ENCODE measurements at regions not wholly inside any gene's neighbourhood (a gene's known extent, or its start where the extent isn't known, plus 50 kb on each side); places are given as distances from the start of the nearest gene placed in this dataset.

DNA sequence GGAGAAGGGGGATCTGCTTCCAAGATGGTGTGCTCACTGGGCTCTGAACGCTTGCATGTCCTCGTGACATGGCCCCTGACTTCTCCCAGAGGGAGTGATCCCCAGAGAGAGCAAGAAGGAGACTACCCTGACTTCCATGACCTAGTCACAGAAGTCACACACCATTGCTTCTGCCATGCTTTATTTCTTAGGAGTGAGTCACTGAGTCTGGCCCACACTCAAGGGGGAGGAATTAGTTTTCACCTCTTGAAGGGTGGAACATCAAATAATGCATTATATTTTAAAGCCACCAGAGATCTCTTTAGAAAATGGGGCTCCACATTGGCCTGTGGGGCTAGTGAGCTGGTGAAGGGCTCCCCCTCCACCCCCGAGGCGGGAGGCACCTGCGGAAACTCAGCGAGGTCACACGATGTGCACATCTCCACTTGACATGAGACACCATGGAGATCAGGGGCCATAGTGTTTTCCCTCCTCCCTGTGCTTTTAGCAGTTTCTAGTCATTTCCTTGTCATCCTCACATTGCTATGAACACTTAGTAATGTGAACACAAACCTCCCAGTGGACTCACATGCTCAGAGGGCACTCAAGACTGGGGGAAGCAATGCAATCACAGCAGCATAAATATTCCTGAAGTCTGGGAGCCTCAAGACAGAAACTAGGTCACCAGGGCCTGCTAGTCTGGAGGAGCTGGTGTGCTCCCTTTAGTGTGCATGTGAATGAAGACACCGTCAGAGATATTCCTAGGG lies 87.4 kb upstream of the FZD10 start:
- DNase-seq (ENCODE audit: low spot score), result no peak

DNA sequence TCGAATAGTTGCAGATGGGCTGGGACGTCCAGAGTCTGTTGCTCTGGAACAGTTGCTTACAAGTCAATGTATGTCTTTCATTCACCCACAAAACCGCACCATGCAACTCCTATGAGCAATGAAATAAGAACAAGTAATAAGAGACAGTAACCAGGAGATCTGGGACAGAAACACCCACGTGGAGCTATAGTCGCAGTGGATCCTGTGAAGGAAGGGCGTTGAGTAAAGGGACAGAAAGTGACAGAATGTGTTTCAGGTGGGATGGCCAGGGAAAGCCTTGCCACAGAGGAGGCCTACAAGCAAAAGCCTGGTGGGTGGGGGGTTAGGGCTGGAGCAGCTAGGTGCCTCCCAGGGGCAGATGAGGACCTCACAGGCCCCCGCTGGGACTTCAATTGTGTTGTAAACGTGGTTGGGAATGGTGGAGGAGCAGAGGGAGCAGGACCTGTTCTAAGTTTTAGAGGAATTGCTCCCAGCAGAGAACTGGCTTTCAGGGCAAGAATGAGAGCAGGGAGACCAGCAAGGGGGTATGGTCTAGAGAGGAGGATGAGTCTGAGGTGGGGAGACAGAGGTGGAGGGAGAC lies 86.7 kb upstream of the FZD10 start:
- DNase-seq (ENCODE audit: low spot score), result no peak

DNA sequence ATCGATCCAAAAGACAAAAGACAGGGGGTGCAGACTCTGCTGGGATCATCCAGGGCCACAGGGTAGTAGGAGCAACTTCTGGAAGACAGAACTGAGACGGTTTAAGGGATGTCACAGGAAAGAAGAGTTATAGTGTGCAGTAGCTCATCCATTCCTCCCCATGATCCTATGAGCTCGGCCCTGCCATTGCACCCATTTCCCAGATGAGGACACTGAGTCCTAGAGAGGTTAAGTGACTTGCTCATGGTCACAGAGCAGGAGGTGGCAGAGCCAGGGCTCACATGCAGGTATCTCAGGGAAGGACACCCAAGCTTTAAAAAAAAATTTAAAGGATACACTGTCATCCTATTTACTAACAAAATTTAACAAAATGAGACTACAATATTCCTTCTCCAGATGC lies 86.1 kb upstream of the FZD10 start:
- DNase-seq (ENCODE audit: low spot score), result no peak

DNA sequence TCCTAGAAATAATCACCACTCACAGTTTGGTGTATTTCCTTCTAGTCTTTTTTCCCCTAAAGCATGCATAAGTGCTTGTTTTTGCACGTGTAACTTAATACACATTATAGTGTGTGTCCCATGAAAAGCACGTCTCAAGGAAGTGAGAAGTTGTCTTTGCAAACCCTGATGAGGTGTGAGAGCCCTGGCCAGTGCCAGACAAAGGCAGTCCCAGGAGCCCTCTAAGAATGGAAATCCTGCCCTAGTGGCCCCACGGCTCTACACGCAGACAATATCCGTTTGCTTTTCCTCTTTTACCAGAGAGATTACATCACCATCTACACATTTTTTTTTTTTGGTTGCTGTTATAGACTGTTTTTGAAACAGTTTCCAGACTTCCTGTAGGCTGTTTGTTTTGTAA lies 85.5 kb upstream of the FZD10 start:
- no peak for DNase-seq (ENCODE audit: low spot score)

DNA sequence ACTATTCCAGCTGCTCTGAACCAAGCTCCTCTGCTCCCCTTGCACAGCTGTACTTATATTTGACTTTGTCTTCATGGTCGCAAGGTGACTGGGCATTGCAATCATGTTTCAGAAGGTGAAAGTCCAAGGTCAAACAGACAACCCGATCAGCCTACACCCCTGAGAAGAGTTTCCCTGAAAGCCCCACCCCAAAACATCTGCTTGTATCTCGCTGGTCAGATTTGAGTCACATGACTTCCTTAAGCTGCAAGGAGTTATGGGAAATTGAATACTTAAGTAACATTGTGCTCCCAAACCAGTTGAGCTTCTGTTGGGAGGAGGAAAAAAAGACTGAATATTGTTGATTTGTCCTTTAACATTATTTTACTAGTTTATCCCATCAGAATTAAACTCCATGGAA lies 83.4 kb upstream of the FZD10 start:
- DNase-seq (ENCODE audit: low spot score), result no peak

DNA sequence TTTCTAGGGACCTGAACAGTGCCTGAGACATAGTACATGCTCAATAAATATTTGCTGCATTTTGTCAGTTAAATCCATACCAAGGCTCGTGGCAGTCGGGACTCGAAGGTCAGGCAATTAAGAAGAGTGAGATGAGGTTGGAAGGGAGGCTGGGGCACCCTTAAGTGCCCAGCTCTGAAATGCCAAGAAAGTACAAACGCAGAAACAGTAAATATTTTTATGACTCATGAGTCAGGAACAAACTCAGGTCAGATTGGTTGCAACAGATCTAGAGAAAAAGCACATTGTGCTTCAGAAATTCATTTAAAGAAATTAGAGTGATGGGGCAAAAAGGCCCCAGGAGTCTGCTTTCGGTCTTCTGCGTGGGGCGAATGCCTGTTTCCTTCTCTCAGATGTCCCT lies 83.0 kb upstream of the FZD10 start:
- no peak for DNase-seq (ENCODE audit: low spot score)

DNA sequence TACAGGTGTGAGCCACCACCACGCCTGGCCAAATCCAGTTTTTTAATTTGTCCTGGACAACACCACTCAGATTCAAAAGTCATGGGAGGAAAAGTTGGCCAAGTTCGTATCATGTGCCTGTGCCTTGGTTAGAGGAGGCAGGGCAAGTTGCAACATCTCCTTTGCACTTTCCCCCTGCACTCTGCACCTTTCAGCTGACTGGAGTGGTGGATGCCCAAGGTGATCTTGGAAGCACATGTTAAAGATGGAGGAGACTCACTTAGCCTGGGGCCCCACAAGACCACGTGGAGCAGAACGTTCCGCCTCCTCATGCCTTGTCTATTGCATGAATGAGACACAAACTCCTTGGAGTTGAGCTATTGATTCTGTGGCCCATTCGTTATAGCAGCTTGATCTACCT lies 82.1 kb upstream of the FZD10 start:
- DNase-seq (ENCODE audit: low spot score), result no peak

DNA sequence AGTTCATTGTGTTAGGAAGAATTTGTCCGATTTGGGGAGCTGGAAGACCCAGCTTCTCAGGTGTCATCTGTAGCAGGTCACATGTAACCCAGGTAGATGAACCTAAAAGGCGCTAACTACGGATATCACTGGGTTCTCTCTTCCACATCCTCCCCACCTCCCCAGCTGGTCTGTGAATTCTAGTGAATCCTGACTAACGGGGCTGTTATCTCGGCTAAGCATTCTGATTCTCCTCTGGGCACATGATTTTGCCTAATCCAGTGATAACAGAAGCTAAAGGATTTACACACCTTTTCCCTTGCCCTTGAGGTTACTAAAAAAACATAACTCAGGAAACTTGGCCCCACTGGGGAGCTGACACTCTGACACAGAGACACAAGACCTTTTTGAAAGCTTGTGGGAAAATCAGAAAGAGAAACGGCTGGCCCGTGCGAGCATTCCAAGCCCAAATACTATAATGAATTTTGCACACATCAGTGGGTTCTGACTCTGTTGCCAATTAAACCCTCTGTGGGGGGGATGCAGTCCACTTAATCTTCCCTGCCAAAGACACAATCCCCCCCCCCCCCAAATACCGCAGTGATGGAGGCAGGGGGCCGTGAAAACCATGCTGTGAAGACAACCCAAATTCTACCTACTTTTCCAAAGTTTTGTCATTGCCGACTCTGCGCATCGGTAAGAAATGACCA lies 81.0 kb upstream of the FZD10 start:
- DNase-seq (ENCODE audit: low spot score), result no peak

DNA sequence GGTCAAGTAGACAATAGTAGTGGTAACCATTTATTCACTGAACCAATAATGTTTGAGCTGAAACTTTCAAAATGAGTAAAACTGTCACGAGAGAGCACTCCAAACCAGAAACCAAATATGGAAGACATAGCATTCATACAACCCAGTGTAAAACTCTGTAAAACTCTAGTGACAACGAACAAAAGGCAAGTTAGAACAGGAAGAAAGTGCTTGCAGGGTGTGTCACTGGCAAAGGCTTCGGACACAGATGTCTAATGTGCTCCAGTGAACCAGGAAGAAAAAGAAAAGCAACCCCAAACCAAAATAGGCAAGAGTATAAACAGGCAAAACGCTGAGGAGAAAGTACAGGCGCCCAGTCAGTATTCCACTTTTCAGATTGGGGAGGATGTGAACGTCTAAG lies 79.3 kb upstream of the FZD10 start:
- no peak for DNase-seq (ENCODE audit: low spot score)

DNA sequence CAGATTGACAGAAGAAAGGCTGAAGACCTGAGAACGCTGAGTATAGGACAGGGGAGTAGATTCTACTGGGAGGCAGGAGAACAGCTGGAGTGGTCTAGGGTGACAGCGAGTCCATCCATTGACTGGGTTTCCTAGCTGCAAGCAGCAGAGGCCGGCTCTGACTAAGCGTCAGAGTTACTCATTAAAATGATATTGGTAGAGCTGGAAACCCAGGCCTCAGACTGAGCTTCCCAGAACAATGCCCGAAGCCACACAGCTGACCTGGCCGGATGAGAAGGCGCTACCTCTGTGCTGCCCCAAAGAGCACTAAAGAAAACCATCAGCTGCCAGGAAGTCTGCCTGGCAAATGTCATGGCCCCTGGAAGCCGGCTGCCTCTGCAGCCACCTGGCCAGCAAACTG lies 78.5 kb upstream of the FZD10 start:
- DNase-seq (ENCODE audit: low spot score), result no peak

DNA sequence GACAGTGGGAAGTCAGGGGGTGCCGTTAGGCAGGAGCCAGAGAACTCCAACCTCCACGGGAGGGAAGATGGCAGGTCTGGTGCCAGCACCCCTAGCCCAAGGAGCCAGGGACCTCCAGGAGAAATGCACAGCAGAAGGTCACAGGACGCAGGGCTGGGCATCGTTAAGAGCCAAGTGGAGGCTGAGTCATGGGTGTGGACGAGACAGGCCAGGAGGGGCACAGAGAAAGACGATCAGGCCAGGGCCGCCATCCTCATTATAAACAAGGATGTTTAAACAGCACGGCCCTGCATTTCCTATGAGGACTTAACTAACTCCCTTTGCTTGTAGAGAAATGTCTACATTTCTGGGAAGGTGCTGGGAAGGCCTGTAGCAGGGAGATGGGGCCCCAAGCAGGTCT lies 77.9 kb upstream of the FZD10 start:
- DNase-seq (ENCODE audit: low spot score), result no peak

DNA sequence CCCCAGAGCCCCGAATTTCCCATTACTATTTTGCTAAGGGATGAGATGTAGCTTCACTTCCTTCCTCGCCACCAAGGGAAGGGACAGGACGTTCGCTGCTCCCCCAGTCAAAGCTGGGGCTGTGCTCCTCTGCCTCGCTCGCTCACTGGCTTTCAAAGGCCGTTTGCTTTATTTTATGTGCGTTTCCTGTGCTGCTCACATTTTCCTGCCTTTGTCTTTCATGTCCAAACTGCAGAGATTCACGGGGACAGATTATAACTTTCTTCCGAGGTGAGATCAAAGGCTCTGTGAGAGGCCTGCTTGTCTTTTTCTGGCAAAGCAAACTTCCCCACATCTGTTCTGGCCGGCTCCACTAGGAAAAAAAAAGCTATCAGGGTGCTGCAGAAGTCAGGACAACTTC lies 76.0 kb upstream of the FZD10 start:
- DNase-seq (ENCODE audit: low spot score), result no peak

DNA sequence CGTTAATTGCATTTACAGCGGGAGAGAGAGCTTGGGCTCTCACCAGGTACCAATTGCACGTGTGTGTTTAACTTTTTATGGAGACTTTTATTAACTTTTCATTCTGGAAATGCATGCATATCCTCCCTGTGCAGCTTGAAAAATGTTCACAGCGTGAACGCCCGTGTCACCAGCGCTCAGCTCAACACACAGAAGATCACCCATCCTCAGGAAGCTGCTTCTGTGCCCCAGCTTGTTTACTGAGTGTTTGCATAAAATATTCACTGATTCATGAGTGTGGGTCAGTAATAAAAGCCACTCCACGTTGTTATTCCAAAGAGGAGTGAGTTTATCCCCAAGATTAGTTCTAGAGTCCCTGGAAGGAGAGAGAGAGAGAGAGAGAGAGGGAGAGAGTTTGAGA lies 75.5 kb upstream of the FZD10 start:
- DNase-seq (ENCODE audit: low spot score), result no peak

DNA sequence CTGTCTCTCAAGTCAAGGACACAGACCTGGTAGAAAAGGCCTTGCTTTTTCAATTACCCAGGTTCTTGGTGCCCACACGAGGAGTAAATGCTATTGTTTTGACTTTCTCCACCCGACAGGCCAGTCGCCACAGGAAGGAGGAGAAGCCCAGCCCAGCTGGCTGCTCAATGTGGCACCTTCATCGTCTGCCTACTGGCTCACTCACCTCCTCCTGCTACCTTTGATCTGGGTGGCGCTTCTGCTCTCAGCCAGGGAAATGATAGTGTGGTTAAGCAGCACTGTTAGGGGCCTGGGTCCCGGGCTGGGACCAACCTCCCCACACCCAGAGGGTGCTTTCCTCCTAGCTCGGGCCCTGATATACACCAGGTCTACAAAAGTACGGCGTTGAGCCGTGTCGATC lies 75.0 kb upstream of the FZD10 start:
- DNase-seq (ENCODE audit: low spot score), result no peak

DNA sequence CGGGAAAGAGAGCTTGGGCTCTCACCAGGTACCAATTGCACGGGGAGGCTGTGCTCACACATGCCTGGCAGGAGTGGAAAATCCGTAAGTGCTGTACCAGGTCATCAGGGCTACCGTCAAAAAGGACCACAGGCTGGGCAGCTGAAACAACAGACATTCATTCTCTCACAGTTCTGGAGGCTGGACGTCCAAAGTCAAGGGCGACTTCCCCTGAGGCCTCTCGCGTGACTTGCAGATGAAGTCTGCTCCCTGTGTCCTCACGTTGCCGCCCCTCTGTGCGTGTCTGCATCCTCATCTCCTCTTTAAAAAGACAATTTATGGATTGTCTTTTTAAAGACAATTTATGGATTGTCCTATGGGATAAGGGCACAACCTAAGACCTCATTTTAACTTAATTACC lies 73.8 kb upstream of the FZD10 start:
- DNase-seq (ENCODE audit: low spot score), result no peak

DNA sequence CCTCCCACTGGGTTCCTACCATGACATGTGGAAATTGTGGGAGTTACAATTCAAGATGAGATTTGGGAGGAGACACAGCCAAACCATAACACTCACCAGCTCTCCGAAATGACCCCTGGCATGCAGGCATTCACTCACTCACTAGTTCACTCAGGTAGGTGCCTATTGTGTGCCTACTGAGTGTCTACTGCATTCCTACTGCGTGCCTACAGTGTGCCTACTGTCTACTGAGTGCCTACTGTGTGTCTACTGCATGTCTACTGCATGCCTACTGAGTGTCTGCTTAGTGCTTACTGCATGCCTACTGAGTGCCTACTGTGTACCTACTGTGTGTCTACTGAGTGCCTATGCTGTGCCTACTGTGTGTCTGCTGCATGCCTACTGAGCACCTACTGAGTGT lies 71.7 kb upstream of the FZD10 start:
- no peak for DNase-seq (ENCODE audit: low spot score)

DNA sequence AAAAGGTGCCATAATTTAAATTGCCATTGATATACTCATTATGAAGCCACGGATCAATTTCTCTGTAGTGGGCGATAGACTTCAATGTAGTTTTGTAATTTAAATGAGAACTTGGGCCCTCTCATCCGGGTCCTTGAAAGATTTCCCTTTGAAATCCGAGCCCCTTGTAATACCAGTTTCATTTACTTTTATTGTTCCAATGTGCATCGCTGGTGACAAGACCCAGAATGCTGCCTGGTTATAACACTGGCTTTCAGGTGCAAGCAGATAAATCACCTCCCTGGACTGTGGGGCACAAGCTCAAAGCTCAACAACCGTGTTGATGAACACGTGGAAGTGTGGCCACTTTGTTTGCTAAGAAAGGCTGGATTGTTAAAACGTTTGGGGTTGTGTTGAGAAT lies 68.9 kb upstream of the FZD10 start:
- DNase-seq (ENCODE audit: low spot score), result no peak

DNA sequence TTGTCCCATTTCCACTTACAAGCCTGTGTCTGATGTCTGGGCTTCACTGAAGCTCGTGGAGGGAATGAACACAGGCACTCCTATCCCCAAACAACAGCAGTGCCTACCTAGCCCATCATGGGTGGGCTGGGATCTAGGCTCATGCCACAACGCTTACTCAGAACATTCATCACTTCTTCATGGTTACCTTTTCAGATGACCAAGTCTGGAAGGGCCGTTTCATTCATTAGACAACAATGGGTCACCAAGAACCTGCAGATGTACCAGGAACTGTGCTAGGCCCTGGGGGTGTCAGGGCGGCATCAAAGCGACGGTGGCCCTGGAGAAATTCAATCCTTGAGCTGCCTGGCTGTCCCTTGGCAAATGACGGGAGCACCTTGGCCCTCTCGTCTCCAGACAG lies 64.9 kb upstream of the FZD10 start:
- no peak for DNase-seq (ENCODE audit: low spot score)

DNA sequence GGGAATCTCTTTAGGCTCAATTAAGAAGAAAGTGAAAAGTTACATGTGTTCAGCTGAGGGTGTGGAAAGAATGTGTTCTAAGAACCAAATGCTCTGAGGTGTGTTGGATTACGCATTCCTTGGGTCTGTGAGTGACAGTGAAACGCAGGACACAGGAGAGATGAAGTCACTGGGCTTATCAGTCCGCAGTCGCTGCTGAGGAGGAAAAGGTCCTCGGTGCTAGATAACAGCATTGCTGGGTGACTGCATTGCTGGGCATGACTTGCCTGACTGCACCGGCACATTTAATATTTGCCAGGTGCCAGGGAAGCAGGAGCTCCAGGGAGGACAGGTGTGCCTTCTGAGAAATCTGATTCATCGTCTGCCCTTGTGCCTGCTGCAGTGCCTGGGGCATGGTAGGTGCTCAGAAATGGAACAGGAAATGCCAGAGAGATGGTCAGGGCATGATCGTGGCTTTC lies 64.4 kb upstream of the FZD10 start:
- no peak for DNase-seq (ENCODE audit: low spot score)

DNA sequence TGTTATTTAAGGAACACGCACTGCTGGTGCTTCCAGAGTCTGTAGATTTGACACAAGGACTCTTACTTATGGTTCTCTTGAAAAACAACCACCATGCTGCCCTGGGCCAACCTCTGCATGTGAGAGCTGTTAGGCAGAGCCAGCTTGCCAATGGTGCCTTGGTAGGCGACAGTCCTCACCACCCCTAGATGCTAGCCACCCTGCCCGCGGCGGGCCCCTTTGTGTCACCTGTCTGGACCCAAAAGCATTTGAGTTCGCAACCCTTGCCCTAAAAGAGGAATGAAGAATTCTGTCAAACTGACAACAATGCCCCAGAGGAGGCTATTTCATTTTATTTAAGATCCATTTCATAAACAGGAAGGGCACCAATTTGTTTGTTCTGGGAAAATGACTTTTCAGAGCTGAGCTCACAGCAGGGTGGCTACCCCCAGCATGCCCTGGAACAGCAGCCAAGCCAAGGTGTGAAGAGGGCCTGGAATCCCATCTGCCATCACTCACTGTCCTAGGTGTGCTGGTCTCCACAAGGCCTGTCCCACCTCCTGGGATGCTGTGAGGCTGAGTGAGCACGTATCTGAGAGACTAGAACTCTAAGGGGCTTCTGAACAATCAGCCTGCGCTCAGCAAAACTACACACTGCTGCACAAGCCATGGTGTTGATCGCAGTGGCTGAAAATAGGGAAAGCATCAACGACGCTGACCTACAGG lies 63.8 kb upstream of the FZD10 start:
- DNase-seq (ENCODE audit: low spot score), result no peak

DNA sequence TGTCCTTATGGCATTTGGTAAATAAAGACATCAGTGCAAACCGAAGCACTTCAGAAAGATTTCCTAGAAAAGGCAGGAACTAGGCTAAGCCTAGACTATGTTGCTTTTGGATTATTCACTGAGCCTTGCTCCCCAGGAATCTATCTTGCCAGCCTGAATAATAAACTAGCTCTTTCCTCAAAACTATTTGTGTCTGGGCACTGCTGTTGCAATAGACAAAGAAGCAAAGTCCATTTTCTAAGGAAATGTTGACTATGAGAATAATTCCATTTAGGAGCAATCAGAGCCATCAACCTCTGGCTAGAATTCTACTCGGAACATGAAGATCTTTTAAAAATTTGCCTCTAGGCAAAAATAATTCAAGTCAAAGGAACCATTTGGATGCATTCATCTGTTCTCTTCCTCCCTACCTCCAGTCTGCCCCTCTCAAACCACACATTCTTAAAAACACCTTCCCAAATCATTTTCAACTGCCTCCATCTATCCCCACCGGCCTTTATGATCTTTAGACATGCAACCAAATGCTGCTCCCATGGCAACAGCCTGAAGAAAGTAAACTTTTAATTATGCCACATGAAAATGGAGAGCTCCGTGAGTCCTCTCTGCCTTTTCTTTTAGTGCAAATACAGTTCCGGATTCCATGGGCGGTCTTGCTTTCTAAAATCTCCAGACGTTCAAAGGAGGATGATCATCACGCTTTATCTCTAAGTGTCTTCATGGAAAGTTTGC lies 61.5 kb upstream of the FZD10 start:
- DNase-seq (ENCODE audit: low spot score), result no peak

DNA sequence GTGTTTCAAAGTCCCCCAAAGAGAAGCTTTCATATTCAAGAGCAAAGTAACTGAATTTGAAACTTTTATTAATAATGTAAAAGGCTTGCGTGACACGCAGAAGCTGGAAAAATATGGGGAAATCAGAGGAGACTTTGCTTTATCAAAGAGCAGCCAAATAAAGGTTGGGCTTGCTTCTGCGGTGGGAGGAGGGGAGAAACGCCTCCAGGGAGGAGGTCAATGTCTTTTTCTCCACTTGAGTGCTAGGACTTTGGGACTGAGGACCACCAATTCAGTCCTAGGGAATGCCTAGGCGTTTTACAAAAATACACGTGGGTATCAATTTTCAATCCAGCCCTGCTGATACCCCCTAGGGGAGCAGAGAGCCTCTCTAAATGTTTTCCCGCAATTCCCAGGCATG lies 60.9 kb upstream of the FZD10 start:
- DNase-seq (ENCODE audit: low spot score), result no peak

All from pons (tissue), 1 donor.